Gastroesophageal sphincter (tissue), 3 donors: ENCODE measurements at regions not wholly inside any gene's neighbourhood (a gene's known extent, or its start where the extent isn't known, plus 50 kb on each side); places are given as distances from the start of the nearest gene placed in this dataset.

ENCODE experiments used
- CTCF ChIP-seq, 4 experiments: fragments of 200-600 bp in 2 of 4; fragments of 450-650 bp in 2 of 4; sonication (generic) in 1 of 4; IDR thresholded peaks; one replicate each; pipeline ENCODE4 v1.5.1; 2017 to 2019; ENCODE audit warnings: antibody characterized with exemption in 4 of 4, mild to moderate bottlenecking in 2 of 4, moderate library complexity in 2 of 4
- POLR2AphosphoS5 ChIP-seq: sonication (generic); formaldehyde crosslinking; IDR thresholded peaks from one replicate; pipeline ENCODE4 v1.6.1; 2017; ENCODE audit warnings: antibody characterized with exemption

GRCh38 chr1:218616681-218617080 lies 271.5 kb downstream of the TGFB2 start:
- TF ChIP-seq CTCF (IDR thresholded peaks at IDR 0.05) (no peak), POLR2AphosphoS5 (no peak)
